ENCODE measurements at regions not wholly inside any gene's neighbourhood (a gene's known extent, or its start where the extent isn't known, plus 50 kb on each side); places are given as distances from the start of the nearest gene placed in this dataset.
A peak's percentile ranks its signal among the peaks of the same experiment; 100 is the strongest.

DNA sequence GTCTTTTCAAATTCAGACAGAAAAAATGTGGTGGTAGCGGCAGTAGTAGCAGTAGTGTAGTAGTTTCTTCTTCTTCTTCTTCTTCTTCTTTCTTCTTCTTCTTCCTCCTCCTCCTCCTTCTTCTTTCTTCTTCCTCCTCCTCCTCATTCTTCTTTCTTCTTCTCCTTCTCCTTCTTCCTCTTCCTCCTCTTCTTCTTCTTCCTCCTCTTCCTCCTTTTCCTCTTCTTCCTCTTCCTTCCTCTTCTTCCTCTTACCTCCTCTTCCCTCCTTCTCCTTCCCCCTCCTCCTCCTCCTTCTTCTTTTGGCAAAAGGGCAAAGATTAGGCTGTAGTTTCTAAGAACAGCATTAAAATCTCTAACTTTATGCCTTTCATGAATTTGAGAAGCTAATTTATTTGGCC, 59.6 kb upstream of the INSM2 start:
- no peak for DNase-seq (ENCODE audit: low spot score)
- Mint-ChIP-seq H3K36me3 (ENCODE audit: low read depth, unreplicated experiment) (no peaks in the 10 kb centered on the region), H3K27me3 (ENCODE audit: unreplicated experiment) (no peaks in the 10 kb centered on the region), H3K4me3 (ENCODE audit: unreplicated experiment) (no peak overlapping the region), H3K27ac (ENCODE audit: unreplicated experiment) (no peak overlapping the region), H3K4me1 (ENCODE audit: unreplicated experiment) (no peaks in the 10 kb centered on the region), H3K9me3 (ENCODE audit: unreplicated experiment) (no peaks in the 10 kb centered on the region)
- TF ChIP-seq, protein P1, sequence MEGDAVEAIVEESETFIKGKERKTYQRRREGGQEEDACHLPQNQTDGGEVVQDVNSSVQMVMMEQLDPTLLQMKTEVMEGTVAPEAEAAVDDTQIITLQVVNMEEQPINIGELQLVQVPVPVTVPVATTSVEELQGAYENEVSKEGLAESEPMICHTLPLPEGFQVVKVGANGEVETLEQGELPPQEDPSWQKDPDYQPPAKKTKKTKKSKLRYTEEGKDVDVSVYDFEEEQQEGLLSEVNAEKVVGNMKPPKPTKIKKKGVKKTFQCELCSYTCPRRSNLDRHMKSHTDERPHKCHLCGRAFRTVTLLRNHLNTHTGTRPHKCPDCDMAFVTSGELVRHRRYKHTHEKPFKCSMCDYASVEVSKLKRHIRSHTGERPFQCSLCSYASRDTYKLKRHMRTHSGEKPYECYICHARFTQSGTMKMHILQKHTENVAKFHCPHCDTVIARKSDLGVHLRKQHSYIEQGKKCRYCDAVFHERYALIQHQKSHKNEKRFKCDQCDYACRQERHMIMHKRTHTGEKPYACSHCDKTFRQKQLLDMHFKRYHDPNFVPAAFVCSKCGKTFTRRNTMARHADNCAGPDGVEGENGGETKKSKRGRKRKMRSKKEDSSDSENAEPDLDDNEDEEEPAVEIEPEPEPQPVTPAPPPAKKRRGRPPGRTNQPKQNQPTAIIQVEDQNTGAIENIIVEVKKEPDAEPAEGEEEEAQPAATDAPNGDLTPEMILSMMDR (IDR thresholded peaks at IDR 0.05; ENCODE audit: unreplicated experiment) = no peak

DNA sequence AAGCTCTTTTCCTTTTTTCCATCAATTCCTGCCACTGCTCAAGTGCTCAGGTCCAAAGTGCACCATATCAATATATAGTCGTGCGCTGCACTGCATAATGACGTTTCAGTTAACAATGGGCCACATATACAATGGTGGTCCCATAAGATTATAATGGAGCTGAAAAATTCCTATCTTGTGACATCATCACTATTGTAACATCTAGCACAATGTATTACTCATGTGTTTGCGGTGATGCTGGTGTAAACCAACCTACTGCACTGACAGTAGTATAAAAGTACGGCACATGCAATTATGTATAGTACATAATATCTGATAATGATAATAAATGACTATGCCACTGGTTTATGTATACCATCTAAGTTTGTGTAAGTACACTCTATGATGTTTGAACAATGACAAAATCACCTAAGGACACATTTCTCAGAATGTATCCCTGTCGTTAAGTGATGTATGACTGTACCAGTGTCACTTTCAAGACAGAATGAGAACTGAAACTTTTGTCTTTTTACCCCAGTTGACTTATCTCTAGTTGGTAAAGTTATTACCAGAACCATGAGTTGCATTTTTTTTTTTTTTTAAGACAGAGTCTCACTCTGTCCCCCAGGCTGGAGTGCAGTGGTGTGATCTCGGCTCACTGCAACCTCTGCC, 53.7 kb upstream of the INSM2 start:
- Mint-ChIP-seq H3K36me3 (ENCODE audit: low read depth, unreplicated experiment) (no peaks in the 10 kb centered on the region), H3K9me3 (ENCODE audit: unreplicated experiment) (no peaks in the 10 kb centered on the region), H3K4me1 (ENCODE audit: unreplicated experiment) (peaks cover 6% of the 10 kb centered on the region), H3K27ac (ENCODE audit: unreplicated experiment) (no peak overlapping the region), H3K4me3 (ENCODE audit: unreplicated experiment) (no peak overlapping the region), H3K27me3 (ENCODE audit: unreplicated experiment) (no peaks in the 10 kb centered on the region)
- no peak for DNase-seq (ENCODE audit: low spot score)
- TF ChIP-seq, protein P1 (IDR thresholded peaks at IDR 0.05; ENCODE audit: unreplicated experiment) = no peak

DNA sequence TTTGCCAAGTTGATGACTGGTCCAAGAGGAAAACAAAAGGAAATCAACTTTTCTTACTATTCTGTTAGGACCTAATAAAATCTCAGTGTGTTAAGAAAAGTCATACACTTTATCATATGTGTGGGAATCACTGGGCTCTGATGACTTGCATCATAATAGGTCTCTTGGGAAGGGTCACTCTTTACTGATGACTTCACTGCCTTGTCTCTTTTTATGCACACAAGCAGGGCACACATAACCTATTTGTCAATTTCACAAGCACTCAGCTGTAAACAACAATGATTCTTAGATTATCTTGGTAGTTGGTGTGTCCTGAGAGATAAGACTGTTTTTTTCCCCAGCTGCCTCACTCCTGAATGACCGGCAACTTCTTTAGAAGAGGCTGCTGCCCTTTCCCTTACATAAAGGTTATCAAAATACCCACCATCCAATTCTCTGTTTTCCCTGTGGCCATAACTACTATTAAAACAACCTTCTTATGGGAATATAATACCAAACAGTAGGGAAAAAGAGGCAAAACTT, 50.9 kb upstream of the INSM2 start:
- no peaks in the 10 kb centered on the region for H3K27me3 Mint-ChIP-seq (ENCODE audit: unreplicated experiment)
- TF ChIP-seq, protein P1 (IDR thresholded peaks at IDR 0.05; ENCODE audit: unreplicated experiment) = no peak
- peak overlapping the region; percentile 9 for H3K27ac Mint-ChIP-seq (ENCODE audit: unreplicated experiment)
- DNase-seq (ENCODE audit: low spot score) = no peak
- H3K9me3 Mint-ChIP-seq (ENCODE audit: unreplicated experiment) = no peaks in the 10 kb centered on the region
- H3K4me1 Mint-ChIP-seq (ENCODE audit: unreplicated experiment) = peaks cover 6% of the 10 kb centered on the region
- H3K36me3 Mint-ChIP-seq (ENCODE audit: low read depth, unreplicated experiment) = no peaks in the 10 kb centered on the region
- H3K4me3 Mint-ChIP-seq (ENCODE audit: unreplicated experiment) = no peak overlapping the region
